HEK293T (cell line): ENCODE measurements at regions not wholly inside any gene's neighbourhood (a gene's known extent, or its start where the extent isn't known, plus 50 kb on each side); places are given as distances from the start of the nearest gene placed in this dataset.

ENCODE experiments used
- CTCF ChIA-PET: fragments of 350-600 bp; formaldehyde crosslinking; extraction: SDS; loops from one replicate; lab custom pipeline; 2021; ENCODE audit warnings: antibody characterized with exemption, inconsistent platforms; lab: Yijun Ruan, JAX
- POLR2A ChIA-PET: fragments of 350-600 bp; formaldehyde crosslinking; extraction: SDS; loops from one replicate; lab custom pipeline; 2020; ENCODE audit warnings: antibody characterized with exemption, inconsistent platforms; lab: Yijun Ruan, JAX
- DNase-seq: peaks from one replicate; pipeline ENCODE4 v3.0.0; 2012; ENCODE audit warnings: mixed read lengths; ENCODE audit errors: extremely low spot score
- ARNT ChIP-seq: fragments of 450-650 bp; IDR thresholded peaks from 2 replicates; pipeline ENCODE4 v1.6.1; 2017; ENCODE audit warnings: mild to moderate bottlenecking
- BHLHE40 ChIP-seq: fragments of 450-650 bp; IDR thresholded peaks from 2 replicates; pipeline ENCODE4 v1.6.1; 2016; ENCODE audit warnings: mild to moderate bottlenecking, moderate library complexity, borderline replicate concordance
- CTBP1 ChIP-seq: fragments of 450-650 bp; IDR thresholded peaks from 2 replicates; pipeline ENCODE4 v1.6.1; 2016; ENCODE audit warnings: borderline replicate concordance
- ELF4 ChIP-seq: fragments of 450-650 bp; IDR thresholded peaks from 2 replicates; pipeline ENCODE4 v1.6.1; 2017; ENCODE audit warnings: antibody characterized with exemption
- FOXA1 ChIP-seq: fragments of 450-650 bp; IDR thresholded peaks from 2 replicates; pipeline ENCODE4 v1.6.1; 2016; ENCODE audit warnings: mild to moderate bottlenecking
- FOXK2 ChIP-seq: fragments of 450-650 bp; IDR thresholded peaks from 2 replicates; pipeline ENCODE4 v1.6.1; 2016; ENCODE audit warnings: mild to moderate bottlenecking
- FOXM1 ChIP-seq: fragments of 450-650 bp; IDR thresholded peaks from 2 replicates; pipeline ENCODE4 v1.6.1; 2017; ENCODE audit warnings: mild to moderate bottlenecking, borderline replicate concordance
- HDGF ChIP-seq: fragments of 450-650 bp; IDR thresholded peaks from 2 replicates; pipeline ENCODE4 v1.6.1; 2017; ENCODE audit warnings: antibody characterized with exemption, borderline replicate concordance
- L3MBTL2 ChIP-seq: fragments of 450-650 bp; conservative IDR thresholded peaks from 2 replicates; pipeline ENCODE4 v1.6.1; 2016; ENCODE audit warnings: mild to moderate bottlenecking
- LEF1 ChIP-seq: fragments of 450-650 bp; IDR thresholded peaks from 2 replicates; pipeline ENCODE4 v1.6.1; 2017; ENCODE audit warnings: mild to moderate bottlenecking, borderline replicate concordance
- NFRKB ChIP-seq: fragments of 450-650 bp; IDR thresholded peaks from 2 replicates; pipeline ENCODE4 v1.6.1; 2016; ENCODE audit warnings: mild to moderate bottlenecking, moderate library complexity
- SP1 ChIP-seq: fragments of 450-650 bp; IDR thresholded peaks from 2 replicates; pipeline ENCODE4 v1.6.1; 2017
- SUZ12 ChIP-seq: fragments of 450-650 bp; IDR thresholded peaks from 2 replicates; pipeline ENCODE4 v1.6.1; 2016; ENCODE audit warnings: mild to moderate bottlenecking
- TARDBP ChIP-seq: fragments of 450-650 bp; IDR thresholded peaks from 2 replicates; pipeline ENCODE4 v1.6.1; 2016
- ZNF384 ChIP-seq: fragments of 450-650 bp; IDR thresholded peaks from 2 replicates; pipeline ENCODE4 v1.6.1; 2016
- TF ChIP-seq, protein P1 (sequence below): fragments of 450-650 bp; IDR thresholded peaks from 2 replicates; pipeline ENCODE4 v1.6.1; 2016

DNA sequence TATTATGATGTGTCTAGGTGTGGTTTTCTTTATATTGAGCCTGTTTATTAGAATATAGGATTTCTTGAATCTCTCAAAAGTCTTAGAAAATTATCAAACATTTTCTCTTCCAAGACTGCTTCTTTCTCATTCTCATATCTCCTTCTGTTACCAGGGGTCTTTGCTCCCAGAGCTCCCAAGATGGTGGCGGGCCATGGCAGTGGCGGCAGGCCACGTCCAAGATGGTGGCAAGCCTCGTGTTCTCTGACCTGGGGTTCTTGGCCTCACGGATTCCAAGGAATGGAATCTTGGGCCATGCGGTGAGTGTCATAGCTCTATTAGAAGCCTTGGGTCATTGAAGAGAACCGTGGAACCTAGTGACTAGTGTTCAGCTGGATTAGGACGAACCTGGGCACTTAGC lies 248.9 kb downstream of the SMARCA2 start:
- ChIA-PET POLR2A (no interaction called here), CTCF (no interaction called here)
- no peak for DNase-seq
- TF ChIP-seq CTBP1 (no peak), NFRKB (no peak), ELF4 (no peak), SUZ12 (no peak), TARDBP (no peak), FOXM1 (no peak), ZNF384 (no peak), BHLHE40 (no peak), FOXK2 (no peak), L3MBTL2 (no peak), LEF1 (no peak)
- TF ChIP-seq, protein P1, sequence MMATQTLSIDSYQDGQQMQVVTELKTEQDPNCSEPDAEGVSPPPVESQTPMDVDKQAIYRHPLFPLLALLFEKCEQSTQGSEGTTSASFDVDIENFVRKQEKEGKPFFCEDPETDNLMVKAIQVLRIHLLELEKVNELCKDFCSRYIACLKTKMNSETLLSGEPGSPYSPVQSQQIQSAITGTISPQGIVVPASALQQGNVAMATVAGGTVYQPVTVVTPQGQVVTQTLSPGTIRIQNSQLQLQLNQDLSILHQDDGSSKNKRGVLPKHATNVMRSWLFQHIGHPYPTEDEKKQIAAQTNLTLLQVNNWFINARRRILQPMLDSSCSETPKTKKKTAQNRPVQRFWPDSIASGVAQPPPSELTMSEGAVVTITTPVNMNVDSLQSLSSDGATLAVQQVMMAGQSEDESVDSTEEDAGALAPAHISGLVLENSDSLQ = no peak

DNA sequence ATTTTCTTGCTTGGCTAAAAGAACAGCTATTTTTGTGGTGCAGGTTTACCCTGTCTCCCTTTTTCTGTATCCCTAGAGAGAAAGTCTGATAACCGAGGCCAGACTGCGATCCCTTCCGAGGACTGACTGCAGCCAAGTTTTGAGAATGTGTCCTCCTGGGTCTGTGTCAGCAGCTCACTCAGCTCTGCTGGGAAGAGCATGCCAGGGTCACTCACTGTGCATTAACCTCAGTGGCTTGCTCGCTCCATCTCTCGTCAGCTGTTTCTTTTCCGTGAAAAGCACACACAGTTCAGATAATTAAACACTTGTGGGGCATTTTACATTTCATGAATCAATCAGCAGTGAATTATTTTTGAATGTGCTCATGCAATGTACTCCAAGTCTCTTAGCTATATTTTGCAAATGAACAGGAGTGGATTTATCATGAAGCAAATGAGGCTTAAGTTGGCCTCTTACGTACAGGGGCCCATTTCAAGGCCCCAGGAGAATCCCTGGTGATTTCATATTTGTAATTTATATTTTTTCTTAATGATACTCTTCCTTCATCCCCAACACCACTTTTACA lies 252.1 kb downstream of the SMARCA2 start:
- no peak for TF ChIP-seq ZNF384
- ChIA-PET POLR2A (no interaction called here), CTCF (no interaction called here)
- DNase-seq = no peak

DNA sequence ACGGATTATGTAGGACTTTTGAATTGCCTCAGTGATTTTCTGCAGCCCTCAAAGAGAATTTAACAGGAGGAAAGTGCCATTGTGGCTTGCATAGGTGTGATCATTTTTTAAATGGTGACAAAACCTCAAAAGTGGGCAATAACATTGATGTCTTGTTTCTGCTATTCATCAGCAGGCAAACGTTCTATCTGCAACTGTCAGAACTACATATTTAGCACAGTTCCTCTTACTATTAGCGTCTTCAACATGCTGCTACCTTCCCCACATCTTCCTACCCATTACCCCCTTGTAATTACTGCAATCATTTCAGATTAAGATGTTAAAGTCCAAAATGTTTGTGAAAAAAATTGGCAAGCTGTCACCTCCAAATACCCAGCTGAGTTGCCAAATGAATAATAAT lies 254.6 kb downstream of the SMARCA2 start:
- DNase-seq = no peak
- ChIA-PET POLR2A (no interaction called here), CTCF (no interaction called here)
- TF ChIP-seq CTBP1 (no peak), ARNT (no peak), ELF4 (no peak), ZNF384 (no peak)
- TF ChIP-seq, protein P1 = no peak

DNA sequence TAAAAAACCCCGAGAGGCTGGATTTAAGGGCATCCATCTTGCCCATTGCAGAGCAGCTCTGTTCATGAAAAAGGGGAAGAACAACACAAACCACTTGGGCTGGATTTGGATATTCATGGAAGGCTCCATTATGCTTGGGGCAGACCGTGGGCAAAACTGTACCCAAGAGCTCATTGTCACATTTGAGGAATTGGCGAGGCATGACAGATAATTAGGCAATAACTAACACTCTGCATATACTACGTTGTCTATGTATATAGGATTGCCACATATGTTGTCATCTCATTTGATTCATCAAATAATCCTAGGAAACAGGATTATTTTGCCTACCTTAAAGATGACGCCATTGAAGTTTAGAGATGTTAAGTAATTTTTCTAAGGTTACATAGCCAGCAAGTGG lies 255.4 kb downstream of the SMARCA2 start:
- ChIA-PET CTCF (no interaction called here), POLR2A (no interaction called here)
- DNase-seq = no peak
- TF ChIP-seq ELF4 (no peak), FOXK2 (no peak), FOXA1 (no peak)

DNA sequence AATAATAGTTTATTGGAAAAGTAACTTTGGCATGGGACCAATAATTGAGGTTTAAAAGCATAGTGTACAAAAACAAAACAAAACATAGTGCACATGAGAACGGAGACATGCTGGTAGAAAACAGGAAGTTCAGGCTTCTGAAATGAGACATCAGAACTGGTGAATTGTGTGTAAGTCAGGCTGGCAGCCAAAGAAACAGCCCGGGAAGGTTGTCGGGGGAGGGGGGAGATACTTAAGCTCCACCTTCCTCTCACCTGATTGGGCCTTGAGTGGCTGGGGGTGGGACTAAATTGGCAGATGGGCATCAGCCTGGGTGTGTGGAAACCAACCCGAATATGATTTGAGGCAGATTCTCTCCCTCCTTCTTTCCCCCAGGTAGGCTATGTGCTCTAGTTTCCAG lies 256.3 kb downstream of the SMARCA2 start:
- CTCF ChIA-PET = no interaction called here
- DNase-seq = peak; percentile 6
- POLR2A ChIA-PET = no interaction called here
- no peak for TF ChIP-seq FOXA1
- TF ChIP-seq BHLHE40 = no peak
- no peak for TF ChIP-seq NFRKB
- TF ChIP-seq ZNF384 = no peak
- TF ChIP-seq TARDBP = no peak
- TF ChIP-seq ARNT = no peak
- no peak for TF ChIP-seq ELF4
- no peak for TF ChIP-seq LEF1
- no peak for TF ChIP-seq SUZ12
- TF ChIP-seq, protein P1 = no peak
- no peak for TF ChIP-seq SP1
- TF ChIP-seq FOXM1 = no peak
- TF ChIP-seq CTBP1 = no peak
- TF ChIP-seq HDGF = no peak
- no peak for TF ChIP-seq FOXK2
- TF ChIP-seq L3MBTL2 = no peak

DNA sequence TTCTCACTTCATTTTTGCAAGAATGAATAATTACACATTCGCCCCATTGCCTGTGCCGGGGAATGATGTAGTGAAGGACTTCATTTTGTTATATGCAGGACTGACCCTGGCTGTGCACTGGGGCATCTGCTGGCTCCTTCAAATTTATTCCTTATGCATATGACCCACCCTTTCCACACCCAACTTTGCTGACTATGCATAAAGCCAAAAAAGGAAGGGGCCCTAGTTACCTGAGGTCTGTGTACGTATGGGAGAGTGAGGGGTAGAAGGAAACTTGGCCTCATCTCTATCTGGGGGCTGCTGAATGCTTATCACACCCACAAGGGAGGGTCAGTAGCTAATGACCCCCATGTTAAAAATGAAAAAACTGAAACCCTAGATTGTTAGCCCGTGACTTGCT lies 259.6 kb downstream of the SMARCA2 start:
- CTCF ChIA-PET = no interaction called here
- POLR2A ChIA-PET = no interaction called here
- DNase-seq = no peak
- TF ChIP-seq CTBP1 (no peak), FOXA1 (no peak), BHLHE40 (no peak), FOXM1 (no peak), ZNF384 (no peak), SUZ12 (no peak), FOXK2 (no peak), HDGF (no peak), ARNT (no peak), L3MBTL2 (no peak), LEF1 (no peak), TARDBP (no peak), SP1 (no peak), ELF4 (no peak), NFRKB (no peak)
- TF ChIP-seq, protein P1 = no peak
